ENCODE measurements at regions not wholly inside any gene's neighbourhood (a gene's known extent, or its start where the extent isn't known, plus 50 kb on each side); places are given as distances from the start of the nearest gene placed in this dataset.

DNA sequence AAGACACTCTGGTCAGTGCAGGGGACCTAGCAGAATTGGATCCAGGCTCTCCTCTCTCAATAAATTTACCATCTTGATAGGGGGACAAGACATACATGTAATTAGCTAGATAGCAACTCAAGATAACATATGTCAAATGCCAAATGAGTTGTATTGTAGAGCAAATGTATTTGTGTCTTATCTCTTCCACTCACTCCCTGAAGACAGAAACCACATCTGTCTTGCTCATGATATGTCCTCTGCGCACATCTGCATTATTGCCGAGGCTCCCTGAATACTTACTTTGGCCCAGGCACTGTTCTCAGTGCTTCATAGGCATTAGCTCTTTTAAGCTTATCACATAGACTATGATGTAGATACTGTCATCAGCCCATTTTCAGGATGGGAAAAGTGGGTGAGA lies 122.9 kb upstream of the GATA6 start:
- TF ChIP-seq POLR2AphosphoS5 (IDR thresholded peaks at IDR 0.05) (no peak), EP300 (IDR thresholded peaks at IDR 0.05) (no peak), POLR2A (IDR thresholded peaks at IDR 0.05) (no peak)
- TF ChIP-seq, protein P1, sequence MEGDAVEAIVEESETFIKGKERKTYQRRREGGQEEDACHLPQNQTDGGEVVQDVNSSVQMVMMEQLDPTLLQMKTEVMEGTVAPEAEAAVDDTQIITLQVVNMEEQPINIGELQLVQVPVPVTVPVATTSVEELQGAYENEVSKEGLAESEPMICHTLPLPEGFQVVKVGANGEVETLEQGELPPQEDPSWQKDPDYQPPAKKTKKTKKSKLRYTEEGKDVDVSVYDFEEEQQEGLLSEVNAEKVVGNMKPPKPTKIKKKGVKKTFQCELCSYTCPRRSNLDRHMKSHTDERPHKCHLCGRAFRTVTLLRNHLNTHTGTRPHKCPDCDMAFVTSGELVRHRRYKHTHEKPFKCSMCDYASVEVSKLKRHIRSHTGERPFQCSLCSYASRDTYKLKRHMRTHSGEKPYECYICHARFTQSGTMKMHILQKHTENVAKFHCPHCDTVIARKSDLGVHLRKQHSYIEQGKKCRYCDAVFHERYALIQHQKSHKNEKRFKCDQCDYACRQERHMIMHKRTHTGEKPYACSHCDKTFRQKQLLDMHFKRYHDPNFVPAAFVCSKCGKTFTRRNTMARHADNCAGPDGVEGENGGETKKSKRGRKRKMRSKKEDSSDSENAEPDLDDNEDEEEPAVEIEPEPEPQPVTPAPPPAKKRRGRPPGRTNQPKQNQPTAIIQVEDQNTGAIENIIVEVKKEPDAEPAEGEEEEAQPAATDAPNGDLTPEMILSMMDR (IDR thresholded peaks at IDR 0.05) = no peak

Measured in upper lobe of left lung (tissue), 4 donors.